ENCODE measurements at regions not wholly inside any gene's neighbourhood (a gene's known extent, or its start where the extent isn't known, plus 50 kb on each side); places are given as distances from the start of the nearest gene placed in this dataset.

DNA sequence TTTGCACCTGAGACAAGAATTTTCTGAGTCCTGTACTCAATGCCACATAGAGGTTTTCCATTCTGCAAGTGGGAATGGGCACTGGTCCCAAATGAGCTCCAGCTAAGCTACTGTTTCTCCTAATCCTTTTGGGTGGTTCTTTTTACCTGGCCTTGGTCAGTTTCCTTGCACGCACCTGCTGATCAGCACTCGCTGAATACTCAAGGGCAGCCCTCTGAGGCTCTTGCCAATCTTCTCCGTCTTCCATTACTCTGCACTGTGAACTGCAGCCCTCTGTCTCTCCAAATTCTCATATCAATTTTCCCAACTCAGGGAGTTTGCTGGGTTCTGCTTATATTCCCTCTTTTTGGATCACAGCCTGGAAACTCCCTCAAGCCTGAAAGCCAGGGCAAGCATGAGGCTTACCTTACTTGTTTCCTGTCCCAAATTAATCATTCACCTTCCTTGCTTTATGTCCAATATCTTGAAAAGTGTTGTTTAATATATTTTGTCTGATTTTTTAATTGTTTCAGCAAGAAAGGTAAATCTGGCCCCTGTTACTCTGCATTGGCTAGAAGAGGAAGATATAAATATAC lies 138.0 kb upstream of the TBX18 start:
- TF ChIP-seq, protein P1, sequence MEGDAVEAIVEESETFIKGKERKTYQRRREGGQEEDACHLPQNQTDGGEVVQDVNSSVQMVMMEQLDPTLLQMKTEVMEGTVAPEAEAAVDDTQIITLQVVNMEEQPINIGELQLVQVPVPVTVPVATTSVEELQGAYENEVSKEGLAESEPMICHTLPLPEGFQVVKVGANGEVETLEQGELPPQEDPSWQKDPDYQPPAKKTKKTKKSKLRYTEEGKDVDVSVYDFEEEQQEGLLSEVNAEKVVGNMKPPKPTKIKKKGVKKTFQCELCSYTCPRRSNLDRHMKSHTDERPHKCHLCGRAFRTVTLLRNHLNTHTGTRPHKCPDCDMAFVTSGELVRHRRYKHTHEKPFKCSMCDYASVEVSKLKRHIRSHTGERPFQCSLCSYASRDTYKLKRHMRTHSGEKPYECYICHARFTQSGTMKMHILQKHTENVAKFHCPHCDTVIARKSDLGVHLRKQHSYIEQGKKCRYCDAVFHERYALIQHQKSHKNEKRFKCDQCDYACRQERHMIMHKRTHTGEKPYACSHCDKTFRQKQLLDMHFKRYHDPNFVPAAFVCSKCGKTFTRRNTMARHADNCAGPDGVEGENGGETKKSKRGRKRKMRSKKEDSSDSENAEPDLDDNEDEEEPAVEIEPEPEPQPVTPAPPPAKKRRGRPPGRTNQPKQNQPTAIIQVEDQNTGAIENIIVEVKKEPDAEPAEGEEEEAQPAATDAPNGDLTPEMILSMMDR (IDR thresholded peaks at IDR 0.05): no peak
- TF ChIP-seq EZH2 (IDR thresholded peaks at IDR 0.05; ENCODE audit: borderline replicate concordance, insufficient read depth, low read depth, low read length, poor library complexity, severe bottlenecking): no peak

Data from B cell (primary cell).